Esophagus squamous epithelium (tissue), 4 donors: ENCODE measurements at regions not wholly inside any gene's neighbourhood (a gene's known extent, or its start where the extent isn't known, plus 50 kb on each side); places are given as distances from the start of the nearest gene placed in this dataset.

Experiments used
- POLR2A ChIP-seq, 4 donors: fragments of 450-650 bp; IDR thresholded peaks; one replicate each; pipeline ENCODE4 v1.6.1; 2017; ENCODE audit warnings: antibody characterized with exemption in 4 of 4, mild to moderate bottlenecking in 4 of 4, moderate library complexity in 3 of 4
- TF ChIP-seq, protein P1 (sequence below), 6 experiments: fragments of 450-650 bp in 4 of 6; fragments of 200-600 bp in 2 of 6; sonication (generic) in 2 of 6; IDR thresholded peaks; one replicate each; pipeline ENCODE4 v1.5.1; 2016 to 2019; ENCODE audit warnings: antibody characterized with exemption in 6 of 6, mild to moderate bottlenecking in 4 of 6, moderate library complexity in 4 of 6

GRCh38 chr18:39909706-39910105, 2045.3 kb upstream of the PIK3C3 start:
- TF ChIP-seq, protein P1, sequence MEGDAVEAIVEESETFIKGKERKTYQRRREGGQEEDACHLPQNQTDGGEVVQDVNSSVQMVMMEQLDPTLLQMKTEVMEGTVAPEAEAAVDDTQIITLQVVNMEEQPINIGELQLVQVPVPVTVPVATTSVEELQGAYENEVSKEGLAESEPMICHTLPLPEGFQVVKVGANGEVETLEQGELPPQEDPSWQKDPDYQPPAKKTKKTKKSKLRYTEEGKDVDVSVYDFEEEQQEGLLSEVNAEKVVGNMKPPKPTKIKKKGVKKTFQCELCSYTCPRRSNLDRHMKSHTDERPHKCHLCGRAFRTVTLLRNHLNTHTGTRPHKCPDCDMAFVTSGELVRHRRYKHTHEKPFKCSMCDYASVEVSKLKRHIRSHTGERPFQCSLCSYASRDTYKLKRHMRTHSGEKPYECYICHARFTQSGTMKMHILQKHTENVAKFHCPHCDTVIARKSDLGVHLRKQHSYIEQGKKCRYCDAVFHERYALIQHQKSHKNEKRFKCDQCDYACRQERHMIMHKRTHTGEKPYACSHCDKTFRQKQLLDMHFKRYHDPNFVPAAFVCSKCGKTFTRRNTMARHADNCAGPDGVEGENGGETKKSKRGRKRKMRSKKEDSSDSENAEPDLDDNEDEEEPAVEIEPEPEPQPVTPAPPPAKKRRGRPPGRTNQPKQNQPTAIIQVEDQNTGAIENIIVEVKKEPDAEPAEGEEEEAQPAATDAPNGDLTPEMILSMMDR (IDR thresholded peaks at IDR 0.05) = no peak
- TF ChIP-seq POLR2A (IDR thresholded peaks at IDR 0.05) = no peak
